Astrocyte (in vitro differentiated cells and primary cell): ENCODE measurements at regions not wholly inside any gene's neighbourhood (a gene's known extent, or its start where the extent isn't known, plus 50 kb on each side); places are given as distances from the start of the nearest gene placed in this dataset.

Source experiments
- DNase-seq: peaks from one replicate; pipeline ENCODE4 v3.0.0-alpha.2; 2010; ENCODE audit warnings: low read depth
- FAIRE-seq: peaks from 2 replicates; lab custom pipeline; 2011; peaks lifted over from hg19 to GRCh38; lab: Jason Lieb, UNC
- H2AFZ ChIP-seq: 2 replicates; pipeline ENCODE4 v1.6.0; 2012; ENCODE audit warnings: low read depth, low read length, inconsistent platforms
- H3K27ac ChIP-seq: 2 replicates; pipeline ENCODE4 v1.5.1; 2011; ENCODE audit warnings: low read depth, low read length, inconsistent platforms
- H3K27me3 ChIP-seq: 2 replicates; pipeline ENCODE4 v1.6.0; 2011; ENCODE audit warnings: low read length, inconsistent platforms; ENCODE audit not compliant: insufficient read depth
- H3K36me3 ChIP-seq: 2 replicates; pipeline ENCODE4 v1.5.1; 2011; ENCODE audit warnings: low read length, inconsistent platforms; ENCODE audit not compliant: insufficient read depth
- H3K4me1 ChIP-seq: 2 replicates; pipeline ENCODE4 v1.5.1; 2011; ENCODE audit warnings: low read length, inconsistent platforms; ENCODE audit not compliant: insufficient read depth
- H3K4me2 ChIP-seq: 2 replicates; pipeline ENCODE4 v1.6.0; 2012; ENCODE audit warnings: low read length, inconsistent platforms
- H3K4me3 ChIP-seq: 2 replicates; pipeline ENCODE4 v1.5.1; 2011; ENCODE audit warnings: low read depth, mild to moderate bottlenecking, low read length, inconsistent platforms; ENCODE audit not compliant: insufficient read depth
- H3K79me2 ChIP-seq: 2 replicates; pipeline ENCODE4 v1.6.0; 2012; ENCODE audit warnings: mild to moderate bottlenecking, low read length, inconsistent platforms; ENCODE audit not compliant: insufficient read depth
- H3K9ac ChIP-seq: 2 replicates; pipeline ENCODE4 v1.6.0; 2012; ENCODE audit warnings: mild to moderate bottlenecking, low read length, inconsistent platforms
- H3K9me3 ChIP-seq: 2 replicates; pipeline ENCODE4 v1.5.1; 2012; ENCODE audit warnings: low read depth, mild to moderate bottlenecking, low read length, inconsistent platforms; ENCODE audit not compliant: insufficient read depth
- H4K20me1 ChIP-seq: 2 replicates; pipeline ENCODE4 v1.6.0; 2012; ENCODE audit warnings: low read length, inconsistent platforms; ENCODE audit not compliant: insufficient read depth
- H3K27ac Mint-ChIP-seq: one replicate; pipeline ENCODE4 v1.8.0; 2021; ENCODE audit warnings: mild to moderate bottlenecking, mixed read lengths; ENCODE audit not compliant: unreplicated experiment
- H3K27me3 Mint-ChIP-seq: one replicate; pipeline ENCODE4 v1.8.0; 2021; ENCODE audit warnings: low read depth, mixed read lengths; ENCODE audit not compliant: unreplicated experiment
- H3K36me3 Mint-ChIP-seq: one replicate; pipeline ENCODE4 v1.8.0; 2021; ENCODE audit warnings: low read depth, mixed read lengths; ENCODE audit not compliant: unreplicated experiment
- H3K4me1 Mint-ChIP-seq: one replicate; pipeline ENCODE4 v1.8.0; 2021; ENCODE audit warnings: low read depth, mixed read lengths; ENCODE audit not compliant: unreplicated experiment
- H3K4me3 Mint-ChIP-seq: one replicate; pipeline ENCODE4 v1.8.0; 2021; ENCODE audit warnings: mild to moderate bottlenecking, moderate library complexity, mixed read lengths; ENCODE audit not compliant: unreplicated experiment
- H3K9me3 Mint-ChIP-seq: one replicate; pipeline ENCODE4 v1.8.0; 2021; ENCODE audit warnings: mild to moderate bottlenecking, mixed read lengths; ENCODE audit not compliant: unreplicated experiment
- EZH2 ChIP-seq: IDR thresholded peaks from 2 replicates; pipeline ENCODE4 v1.6.1; 2012; ENCODE audit warnings: mild to moderate bottlenecking, low read length, inconsistent platforms; ENCODE audit not compliant: insufficient read depth
- TF ChIP-seq, protein P1 (sequence below): IDR thresholded peaks from 2 replicates; pipeline ENCODE4 v1.5.1; 2011; ENCODE audit warnings: low read depth, mild to moderate bottlenecking, inconsistent platforms, low read length, moderate library complexity; ENCODE audit not compliant: insufficient read depth

GRCh38 chr4:4655901-4656300, 114.1 kb upstream of the STX18 start:
- peaks cover 3% of the 10 kb centered on the region for H3K4me1 Mint-ChIP-seq

DNA sequence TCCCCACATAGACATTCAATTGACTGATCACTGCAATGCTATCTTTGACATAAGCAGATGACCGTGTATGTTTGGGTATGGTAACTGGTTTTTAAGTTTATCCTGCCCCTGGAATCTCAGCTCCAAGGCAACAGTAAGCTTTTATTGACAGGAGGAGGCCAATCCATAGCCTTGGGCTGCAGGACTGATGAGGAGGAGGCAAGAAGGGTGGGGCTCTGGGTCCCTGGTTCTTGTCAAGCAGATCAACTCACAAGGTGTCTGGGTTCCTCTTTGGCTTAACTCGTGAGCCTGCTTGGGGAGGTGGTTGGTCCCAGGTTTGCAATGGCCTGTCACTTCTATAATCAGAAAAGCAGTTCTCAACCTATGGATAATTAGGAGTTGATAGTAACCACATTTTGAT, 113.2 kb upstream of the STX18 start:
- no peak for TF ChIP-seq EZH2
- TF ChIP-seq, protein P1, sequence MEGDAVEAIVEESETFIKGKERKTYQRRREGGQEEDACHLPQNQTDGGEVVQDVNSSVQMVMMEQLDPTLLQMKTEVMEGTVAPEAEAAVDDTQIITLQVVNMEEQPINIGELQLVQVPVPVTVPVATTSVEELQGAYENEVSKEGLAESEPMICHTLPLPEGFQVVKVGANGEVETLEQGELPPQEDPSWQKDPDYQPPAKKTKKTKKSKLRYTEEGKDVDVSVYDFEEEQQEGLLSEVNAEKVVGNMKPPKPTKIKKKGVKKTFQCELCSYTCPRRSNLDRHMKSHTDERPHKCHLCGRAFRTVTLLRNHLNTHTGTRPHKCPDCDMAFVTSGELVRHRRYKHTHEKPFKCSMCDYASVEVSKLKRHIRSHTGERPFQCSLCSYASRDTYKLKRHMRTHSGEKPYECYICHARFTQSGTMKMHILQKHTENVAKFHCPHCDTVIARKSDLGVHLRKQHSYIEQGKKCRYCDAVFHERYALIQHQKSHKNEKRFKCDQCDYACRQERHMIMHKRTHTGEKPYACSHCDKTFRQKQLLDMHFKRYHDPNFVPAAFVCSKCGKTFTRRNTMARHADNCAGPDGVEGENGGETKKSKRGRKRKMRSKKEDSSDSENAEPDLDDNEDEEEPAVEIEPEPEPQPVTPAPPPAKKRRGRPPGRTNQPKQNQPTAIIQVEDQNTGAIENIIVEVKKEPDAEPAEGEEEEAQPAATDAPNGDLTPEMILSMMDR, result no peak
- Histone ChIP-seq H3K4me3 (no peak overlapping the region), H3K79me2 (no peaks in the 10 kb centered on the region), H3K27ac (no peak overlapping the region), H3K27me3 (peaks cover 2% of the 10 kb centered on the region), H2AFZ (no peak overlapping the region), H3K9me3 (no peaks in the 10 kb centered on the region), H4K20me1 (no peaks in the 10 kb centered on the region), H3K36me3 (no peaks in the 10 kb centered on the region), H3K4me1 (peaks cover 8% of the 10 kb centered on the region), H3K9ac (no peak overlapping the region), H3K4me2 (no peak overlapping the region)
- no peak overlapping the region for H3K27ac Mint-ChIP-seq
- H3K9me3 Mint-ChIP-seq, result no peaks in the 10 kb centered on the region
- FAIRE-seq (no peak), DNase-seq (no peak)
- no peak overlapping the region for H3K4me3 Mint-ChIP-seq
- H3K4me1 Mint-ChIP-seq, result no peaks in the 10 kb centered on the region
- H3K36me3 Mint-ChIP-seq, result peaks cover 3% of the 10 kb centered on the region
- H3K27me3 Mint-ChIP-seq, result peaks cover 3% of the 10 kb centered on the region

More at GRCh38 chr4:4655901-4656300, 114.1 kb upstream of the STX18 start:
- H3K4me3 ChIP-seq, result no peak overlapping the region
- no peaks in the 10 kb centered on the region for H3K9me3 ChIP-seq
- Mint-ChIP-seq H3K9me3 (no peaks in the 10 kb centered on the region), H3K27me3 (peaks cover 3% of the 10 kb centered on the region), H3K27ac (no peak overlapping the region), H3K36me3 (peaks cover 3% of the 10 kb centered on the region), H3K4me3 (no peak overlapping the region)
- no peak overlapping the region for H2AFZ ChIP-seq
- no peak overlapping the region for H3K9ac ChIP-seq
- H3K36me3 ChIP-seq, result no peaks in the 10 kb centered on the region
- no peaks in the 10 kb centered on the region for H4K20me1 ChIP-seq
- H3K27me3 ChIP-seq, result peaks cover 2% of the 10 kb centered on the region
- H3K4me2 ChIP-seq, result no peak overlapping the region
- TF ChIP-seq, protein P1, result no peak
- TF ChIP-seq EZH2, result no peak
- FAIRE-seq (no peak), DNase-seq (no peak)
- no peaks in the 10 kb centered on the region for H3K79me2 ChIP-seq
- no peak overlapping the region for H3K27ac ChIP-seq
- peaks cover 8% of the 10 kb centered on the region for H3K4me1 ChIP-seq

GRCh38 chr4:4651811-4652755, 110.2 kb upstream of the STX18 start:
- Mint-ChIP-seq H3K27me3 (no peaks in the 10 kb centered on the region), H3K4me3 (no peak overlapping the region), H3K9me3 (no peaks in the 10 kb centered on the region), H3K4me1 (no peaks in the 10 kb centered on the region), H3K36me3 (no peaks in the 10 kb centered on the region), H3K27ac (no peak overlapping the region)
- Histone ChIP-seq H2AFZ (no peak overlapping the region), H3K27me3 (no peaks in the 10 kb centered on the region), H3K4me3 (no peak overlapping the region), H4K20me1 (no peaks in the 10 kb centered on the region), H3K36me3 (no peaks in the 10 kb centered on the region), H3K9me3 (no peaks in the 10 kb centered on the region), H3K79me2 (no peaks in the 10 kb centered on the region), H3K9ac (no peak overlapping the region), H3K27ac (no peak overlapping the region), H3K4me1 (no peaks in the 10 kb centered on the region), H3K4me2 (no peak overlapping the region)
- TF ChIP-seq EZH2, result no peak
- TF ChIP-seq, protein P1, result no peak
- FAIRE-seq (no peak), DNase-seq (no peak)
